HepG2 (cell line): ENCODE measurements at regions not wholly inside any gene's neighbourhood (a gene's known extent, or its start where the extent isn't known, plus 50 kb on each side); places are given as distances from the start of the nearest gene placed in this dataset.

ENCODE experiments used
- ATAC-seq: fragments of 200-7000 bp; cut with Tn5 transposase; 3 replicates; pipeline ENCODE4 v1.9.1; 2020; ENCODE audit warnings: mild to moderate bottlenecking, moderate library complexity
- BruUV-seq: library from RNA; stranded (reverse); fragments of 400-500 nt; replicated peaks from 2 replicates; lab custom pipeline; 2021; lab: Mats Ljungman, UMichigan
- CTCF ChIA-PET: fragments of 300-600 bp; formaldehyde crosslinking; extraction: SDS; loops from one replicate; lab custom pipeline; 2021; ENCODE audit warnings: low total read pairs, inconsistent platforms, low intra/inter-chr PET ratio; lab: Yijun Ruan, JAX
- POLR2A ChIA-PET: fragments of 350-600 bp; sonication (Branson Sonifier 250); formaldehyde crosslinking; loops from one replicate; lab custom pipeline; 2020; ENCODE audit warnings: antibody characterized with exemption, inconsistent platforms; lab: Yijun Ruan, JAX
- DNase-seq: peaks from one replicate; pipeline ENCODE4 v3.0.0-alpha.2; 2015; ENCODE audit warnings: low spot score
- FAIRE-seq: peaks from 3 replicates; lab custom pipeline; 2011; peaks lifted over from hg19 to GRCh38; lab: Jason Lieb, UNC
- H2AFZ ChIP-seq: one replicate; pipeline ENCODE4 v1.6.1; 2011; ENCODE audit warnings: low read length, inconsistent platforms
- H3K27ac ChIP-seq: fragments of 300-600 bp; 3 replicates; pipeline ENCODE4 v1.8.0; 2011; ENCODE audit warnings: mixed run types, mild to moderate bottlenecking, mixed read lengths, low read length, inconsistent platforms; ENCODE audit not compliant: insufficient read depth; ENCODE audit errors: extremely low read length
- H3K27me3 ChIP-seq, 2 experiments: fragments of 200-600 bp in 1 of 2; 2 replicates in 1 of 2; 3 replicates in 1 of 2; pipeline versions ENCODE4 v1.6.0 to v1.8.0; 2011; ENCODE audit warnings: low read length in 2 of 2, mild to moderate bottlenecking in 2 of 2, moderate library complexity in 2 of 2, inconsistent platforms in 1 of 2; ENCODE audit not compliant: insufficient read depth in 2 of 2, control insufficient read depth in 1 of 2
- H3K36me3 ChIP-seq, 2 experiments: fragments of 200-600 bp in 1 of 2; replicated peaks in 1 of 2; 2 replicates in 1 of 2; 3 replicates in 1 of 2; pipeline versions ENCODE4 v1.5.1 to v1.8.0; 2011; ENCODE audit warnings: low read length in 2 of 2, inconsistent platforms in 1 of 2; ENCODE audit not compliant: insufficient read depth in 2 of 2, control insufficient read depth in 1 of 2
- H3K4me1 ChIP-seq: 2 replicates; pipeline ENCODE4 v1.5.1; 2012; ENCODE audit warnings: low read length, inconsistent platforms; ENCODE audit not compliant: insufficient read depth
- H3K4me2 ChIP-seq: 2 replicates; pipeline ENCODE4 v1.6.0; 2011; ENCODE audit warnings: low read depth, low read length, inconsistent platforms
- H3K4me3 ChIP-seq, 3 experiments: fragments of 200-600 bp in 1 of 3; sonication (generic), shearing (Covaris generic) in 1 of 3; replicated peaks in 1 of 3; 2 replicates each; pipeline ENCODE4 v1.5.1; 2011 to 2016; ENCODE audit warnings: low read length in 3 of 3, inconsistent platforms in 2 of 3, low read depth in 2 of 3, mild to moderate bottlenecking in 2 of 3, control low read depth in 1 of 3, mixed read lengths in 1 of 3; ENCODE audit not compliant: insufficient read depth in 1 of 3
- H3K79me2 ChIP-seq: one replicate; pipeline ENCODE4 v1.6.1; 2011; ENCODE audit warnings: low read length, inconsistent platforms; ENCODE audit not compliant: insufficient read depth
- H3K9ac ChIP-seq: 2 replicates; pipeline ENCODE4 v1.6.0; 2011; ENCODE audit warnings: mild to moderate bottlenecking, low read depth, low read length, inconsistent platforms; ENCODE audit not compliant: insufficient read depth
- H3K9me3 ChIP-seq: 2 replicates; pipeline ENCODE4 v1.5.1; 2012; ENCODE audit warnings: mild to moderate bottlenecking, low read length
- H4K20me1 ChIP-seq: 2 replicates; pipeline ENCODE4 v1.6.0; 2011; ENCODE audit warnings: inconsistent platforms, mild to moderate bottlenecking, low read length, moderate library complexity; ENCODE audit not compliant: insufficient read depth
- ELF4 ChIP-seq: sonication (generic); formaldehyde crosslinking; IDR thresholded peaks from 2 replicates; pipeline ENCODE4 v1.5.0; 2020; ENCODE audit warnings: missing genetic modification reagents, mild to moderate bottlenecking, moderate library complexity, borderline replicate concordance
- GMEB2 ChIP-seq: IDR thresholded peaks from 2 replicates; pipeline ENCODE4 v1.6.1; 2016; ENCODE audit warnings: missing biosample characterization, missing genetic modification reagents, low read depth
- IRF1 ChIP-seq: sonication (generic); formaldehyde crosslinking; IDR thresholded peaks from 2 replicates; pipeline ENCODE4 v1.4.0; 2020; ENCODE audit warnings: low read depth, mild to moderate bottlenecking, missing genetic modification reagents
- PHF5A ChIP-seq: IDR thresholded peaks from one replicate; pipeline ENCODE4 v1.6.1; 2018; ENCODE audit warnings: low read depth, missing genetic modification reagents; ENCODE audit not compliant: unreplicated experiment
- RAD51 ChIP-seq: fragments of 450-650 bp; IDR thresholded peaks from 2 replicates; pipeline ENCODE4 v1.6.1; 2016; ENCODE audit warnings: borderline replicate concordance
- SSRP1 ChIP-seq: IDR thresholded peaks from 2 replicates; pipeline ENCODE4 v1.6.1; 2016; ENCODE audit warnings: control low read depth
- TBL1XR1 ChIP-seq: fragments of 150-350 bp; IDR thresholded peaks from 2 replicates; pipeline ENCODE4 v1.6.1; 2014; ENCODE audit warnings: borderline replicate concordance, low read length; ENCODE audit not compliant: partially characterized antibody
- THAP7 ChIP-seq: sonication (generic); formaldehyde crosslinking; IDR thresholded peaks from 2 replicates; pipeline ENCODE4 v1.8.1; 2023; ENCODE audit warnings: mild to moderate bottlenecking, missing genetic modification reagents
- USF2 ChIP-seq, 2 experiments: sonication (generic) in 1 of 2; formaldehyde crosslinking in 1 of 2; IDR thresholded peaks; 2 replicates each; pipeline versions ENCODE4 v1.5.1 to v1.6.1; 2011 to 2020; ENCODE audit warnings: borderline replicate concordance in 1 of 2, low read depth in 1 of 2, low read length in 1 of 2, mild to moderate bottlenecking in 1 of 2, missing genetic modification reagents in 1 of 2, moderate library complexity in 1 of 2
- ZNF317 ChIP-seq: sonication (generic); formaldehyde crosslinking; IDR thresholded peaks from 2 replicates; pipeline ENCODE4 v1.5.0; 2020; ENCODE audit warnings: mild to moderate bottlenecking, missing genetic modification reagents
- WGBS: methylation state at CpG from one replicate; pipeline ENCODE4 v1.1.6; 2017; ENCODE audit warnings: low lambda C conversion rate; 5-methylcytosine and 5-hydroxymethylcytosine counted together
- in situ Hi-C: cut with HindIII; loops from 2 replicates; pipeline ENCODE4 v1.10.0; 2017; ENCODE audit warnings: low pct_unique_long_range_greater_than_20kb; ENCODE audit not compliant: extremely low pct_ligation_motif_present
- intact Hi-C: fragments of 100-400 bp; cut with micrococcal nuclease; formaldehyde crosslinking; loops from one replicate; pipeline ENCODE4 v1.10.0; 2022; ENCODE audit not compliant: unreplicated experiment

- no peak overlapping the region for H3K4me2 ChIP-seq
- FAIRE-seq: no peak
- H3K4me1 ChIP-seq: no peaks in the 10 kb centered on the region
- no peak for DNase-seq
- intact Hi-C loops: no loop called here
- BruUV-seq: no TSS peak
- H3K27ac ChIP-seq: no peak overlapping the region
- no peak for TF ChIP-seq SSRP1 (CRISPR knock-in tag)
- TF ChIP-seq ZNF317 (CRISPR knock-in tag): no peak
- no peak for TF ChIP-seq ELF4 (CRISPR knock-in tag)
- TF ChIP-seq GMEB2 (CRISPR knock-in tag): no peak
- TF ChIP-seq IRF1 (CRISPR knock-in tag): no peak
- no peak overlapping the region for H3K9ac ChIP-seq
- WGBS: 0% methylated on average over 1 of the region's 1 CpG
- ChIA-PET POLR2A (no interaction called here), CTCF (no interaction called here)
- H3K27me3 ChIP-seq: no peaks in the 10 kb centered on the region
- no peaks in the 10 kb centered on the region for H3K36me3 ChIP-seq
- no peaks in the 10 kb centered on the region for H3K79me2 ChIP-seq
- no peak for ATAC-seq
- no peaks in the 10 kb centered on the region for H3K9me3 ChIP-seq
- in situ Hi-C loops: no loop called here
- H2AFZ ChIP-seq: no peak overlapping the region
- no peak overlapping the region for H3K4me3 ChIP-seq
- H4K20me1 ChIP-seq: no peaks in the 10 kb centered on the region
Measured at GRCh38 chr10:33783557-33783956, 449.1 kb upstream of the NRP1 start.

- no peaks in the 10 kb centered on the region for H3K9me3 ChIP-seq
- 40% methylated on average over 2 of the region's 3 CpGs for WGBS
- in situ Hi-C loops: no loop called here
- no peak overlapping the region for H3K4me3 ChIP-seq
- no peaks in the 10 kb centered on the region for H3K27me3 ChIP-seq
- H3K4me1 ChIP-seq: no peaks in the 10 kb centered on the region
- no peaks in the 10 kb centered on the region for H3K79me2 ChIP-seq
- no peak for FAIRE-seq
- DNase-seq: no peak
- intact Hi-C loops: no loop called here
- CTCF ChIA-PET: no interaction called here
- TF ChIP-seq RAD51 (peak; percentile 64; the same call in 1 of the 2 replicates), TBL1XR1 (no peak), THAP7 (no peak), PHF5A (CRISPR knock-in tag) (no peak), USF2 (IDR thresholded peaks at IDR 0.05; ENCODE audit: low read depth, low read length) (peak; percentile 41; the same call in 1 of the 2 replicates), USF2 (CRISPR knock-in tag; IDR thresholded peaks at IDR 0.05; ENCODE audit: borderline replicate concordance) (no peak)
- H2AFZ ChIP-seq: no peak overlapping the region
- no peaks in the 10 kb centered on the region for H4K20me1 ChIP-seq
- no peak overlapping the region for H3K9ac ChIP-seq
- H3K4me2 ChIP-seq: no peak overlapping the region
- POLR2A ChIA-PET: no interaction called here
- H3K36me3 ChIP-seq: no peaks in the 10 kb centered on the region
- no peak for ATAC-seq
- BruUV-seq: no TSS peak
- no peak overlapping the region for H3K27ac ChIP-seq
Measured at GRCh38 chr10:33783078-33783477, 448.6 kb upstream of the NRP1 start.
